Central memory CD8-positive, alpha-beta T cell (primary cell): ENCODE measurements at regions not wholly inside any gene's neighbourhood (a gene's known extent, or its start where the extent isn't known, plus 50 kb on each side); places are given as distances from the start of the nearest gene placed in this dataset.
"Not testable (repeated sequence)": the region's sequence is repeated elsewhere in the genome, so short reads cannot be mapped to it uniquely, and the experiment has no call there.

ENCODE experiments used
- ATAC-seq: fragments of 150-1000 bp; cut with Tn5 transposase; replicated peaks from 2 replicates; pipeline ENCODE4 v1.10.0; 2022; ENCODE audit warnings: mild to moderate bottlenecking, moderate FRiP score, moderate number of reproducible peaks; ENCODE audit not compliant: poor library complexity, severe bottlenecking; ENCODE audit errors: extremely low read depth
- DNase-seq, 2 donors: peaks; one replicate each; pipeline ENCODE4 v3.0.0; 2021; ENCODE audit warnings: low spot score in 2 of 2
- H3K27ac Mint-ChIP-seq: one replicate; pipeline ENCODE4 v1.8.0; 2022; ENCODE audit warnings: low read depth, mild to moderate bottlenecking, moderate library complexity, mixed read lengths
- H3K27me3 Mint-ChIP-seq: one replicate; pipeline ENCODE4 v1.8.0; 2022; ENCODE audit warnings: mixed read lengths
- H3K36me3 Mint-ChIP-seq: one replicate; pipeline ENCODE4 v1.8.0; 2022; ENCODE audit warnings: mild to moderate bottlenecking, moderate library complexity, mixed read lengths; ENCODE audit not compliant: insufficient read depth
- H3K4me1 Mint-ChIP-seq: one replicate; pipeline ENCODE4 v1.8.0; 2022; ENCODE audit warnings: mixed read lengths
- H3K4me3 Mint-ChIP-seq: one replicate; pipeline ENCODE4 v1.8.0; 2022; ENCODE audit warnings: mild to moderate bottlenecking, moderate library complexity, mixed read lengths
- H3K9me3 Mint-ChIP-seq: one replicate; pipeline ENCODE4 v1.8.0; 2022; ENCODE audit warnings: mixed read lengths

DNA sequence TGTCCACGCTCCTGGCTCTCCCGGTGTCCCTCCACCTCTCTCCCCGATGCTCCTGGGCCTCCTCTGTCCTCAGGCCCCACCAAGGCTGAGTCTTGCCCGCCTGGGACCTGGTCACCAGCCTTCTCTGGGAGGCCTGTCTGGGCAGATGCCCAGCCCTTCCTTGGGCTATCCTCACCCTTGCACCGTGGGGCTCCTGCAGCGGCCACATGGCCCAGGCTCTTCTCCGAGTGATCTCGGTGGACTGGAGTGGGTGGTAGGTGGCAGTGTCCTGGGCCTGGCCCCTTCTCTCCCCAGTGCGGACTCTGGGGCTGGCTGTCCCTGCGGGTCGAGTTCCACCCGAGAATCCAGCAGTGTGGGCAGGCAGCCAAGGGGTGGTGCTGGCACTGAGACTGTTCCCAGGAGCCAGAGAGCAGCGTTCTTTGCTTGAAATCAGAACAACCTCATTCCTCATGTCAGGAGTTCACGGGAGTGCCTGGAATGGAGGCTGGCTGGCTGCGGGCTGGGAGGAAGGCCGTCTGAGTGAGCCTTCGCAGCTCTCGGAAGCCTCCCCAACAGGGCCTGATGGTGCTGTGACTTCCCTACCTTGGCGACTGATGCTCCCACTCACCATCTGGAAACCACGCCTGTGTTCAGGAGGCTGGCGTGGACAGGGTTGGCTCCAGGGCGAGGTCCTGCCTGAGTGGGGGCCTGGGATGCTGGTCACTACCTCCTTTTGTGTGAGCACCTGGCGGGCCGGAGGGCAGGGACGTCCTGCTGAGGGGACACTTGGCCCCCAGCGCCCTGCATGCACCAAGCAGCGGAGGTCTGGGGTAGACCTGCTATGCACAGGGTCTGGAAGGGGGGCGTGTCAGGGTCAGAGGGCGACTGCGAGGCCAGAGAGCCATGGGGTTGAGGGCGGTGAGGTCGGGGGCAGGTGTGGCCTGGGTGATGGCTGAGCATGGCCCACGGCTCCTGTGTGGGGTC, 113.9 kb downstream of the TMEM121 start:
- not testable (repeated sequence) for ATAC-seq, H3K27me3 Mint-ChIP-seq, H3K27ac Mint-ChIP-seq, H3K36me3 Mint-ChIP-seq, DNase-seq, H3K4me3 Mint-ChIP-seq, H3K4me1 Mint-ChIP-seq, H3K9me3 Mint-ChIP-seq

GRCh38 chr14:105641075-105641937, 114.9 kb downstream of the TMEM121 start:
- peaks cover 4% of the 10 kb centered on the region for H3K27me3 Mint-ChIP-seq
- no peaks in the 10 kb centered on the region for H3K9me3 Mint-ChIP-seq
- H3K4me1 Mint-ChIP-seq = no peaks in the 10 kb centered on the region
- no peak for DNase-seq
- H3K4me3 Mint-ChIP-seq = no peak overlapping the region
- H3K36me3 Mint-ChIP-seq = no peaks in the 10 kb centered on the region
- no peak for ATAC-seq
- no peak overlapping the region for H3K27ac Mint-ChIP-seq

- ATAC-seq, H3K9me3 Mint-ChIP-seq, DNase-seq, H3K4me3 Mint-ChIP-seq, H3K36me3 Mint-ChIP-seq, H3K4me1 Mint-ChIP-seq, H3K27ac Mint-ChIP-seq: not testable (repeated sequence)
- peaks cover 11% of the 10 kb centered on the region for H3K27me3 Mint-ChIP-seq
Measured at GRCh38 chr14:105641951-105642350, 115.6 kb downstream of the TMEM121 start.

GRCh38 chr14:105642486-105642885, 116.1 kb downstream of the TMEM121 start:
- H3K9me3 Mint-ChIP-seq, DNase-seq, H3K36me3 Mint-ChIP-seq, H3K4me3 Mint-ChIP-seq, H3K4me1 Mint-ChIP-seq, ATAC-seq, H3K27ac Mint-ChIP-seq: not testable (repeated sequence)
- H3K27me3 Mint-ChIP-seq = peaks cover 16% of the 10 kb centered on the region

- Mint-ChIP-seq H3K27me3 (peaks cover 26% of the 10 kb centered on the region), H3K27ac (peak overlapping the region; percentile 24)
- H3K4me3 Mint-ChIP-seq, H3K4me1 Mint-ChIP-seq, DNase-seq, ATAC-seq, H3K9me3 Mint-ChIP-seq, H3K36me3 Mint-ChIP-seq: not testable (repeated sequence)
Measured at GRCh38 chr14:105643406-105644052, 117.1 kb downstream of the TMEM121 start.

DNA sequence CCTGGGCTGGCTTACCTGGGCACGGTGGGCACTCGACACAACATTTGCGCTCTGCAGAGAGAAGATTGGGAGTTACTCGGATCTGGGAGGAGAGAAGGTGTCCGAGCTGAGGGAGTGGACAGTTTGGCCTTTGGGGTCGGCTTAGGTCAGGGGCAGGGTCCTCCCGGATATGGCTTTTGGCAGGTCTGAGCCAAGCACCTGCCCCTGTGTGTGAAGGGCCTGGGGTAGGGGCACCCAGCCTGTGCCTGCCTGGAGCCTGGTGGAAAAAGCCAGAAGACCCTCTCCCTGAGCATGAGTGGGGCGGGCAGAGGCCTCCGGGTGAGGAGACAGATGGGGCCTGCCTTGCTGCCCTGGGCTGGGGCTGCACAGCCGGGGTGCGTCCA, 117.7 kb downstream of the TMEM121 start:
- peaks cover 32% of the 10 kb centered on the region for H3K27me3 Mint-ChIP-seq

DNA sequence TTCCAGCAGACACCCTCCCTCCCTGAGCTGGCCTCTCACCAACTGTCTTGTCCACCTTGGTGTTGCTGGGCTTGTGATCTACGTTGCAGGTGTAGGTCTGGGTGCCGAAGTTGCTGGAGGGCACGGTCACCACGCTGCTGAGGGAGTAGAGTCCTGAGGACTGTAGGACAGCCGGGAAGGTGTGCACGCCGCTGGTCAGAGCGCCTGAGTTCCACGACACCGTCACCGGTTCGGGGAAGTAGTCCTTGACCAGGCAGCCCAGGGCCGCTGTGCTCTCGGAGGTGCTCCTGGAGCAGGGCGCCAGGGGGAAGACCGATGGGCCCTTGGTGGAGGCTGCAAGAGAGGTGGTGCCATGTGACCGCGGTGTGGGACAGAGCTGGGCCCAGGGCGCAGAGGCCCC, 118.1 kb downstream of the TMEM121 start:
- not testable (repeated sequence) for H3K4me3 Mint-ChIP-seq, ATAC-seq

More for the DNA sequence above, 117.7 kb downstream of the TMEM121 start:
- Mint-ChIP-seq H3K4me1 (peaks cover 11% of the 10 kb centered on the region), H3K27ac (peak overlapping the region; percentile 24)
- ATAC-seq, H3K36me3 Mint-ChIP-seq, H3K9me3 Mint-ChIP-seq, DNase-seq, H3K4me3 Mint-ChIP-seq: not testable (repeated sequence)

DNA sequence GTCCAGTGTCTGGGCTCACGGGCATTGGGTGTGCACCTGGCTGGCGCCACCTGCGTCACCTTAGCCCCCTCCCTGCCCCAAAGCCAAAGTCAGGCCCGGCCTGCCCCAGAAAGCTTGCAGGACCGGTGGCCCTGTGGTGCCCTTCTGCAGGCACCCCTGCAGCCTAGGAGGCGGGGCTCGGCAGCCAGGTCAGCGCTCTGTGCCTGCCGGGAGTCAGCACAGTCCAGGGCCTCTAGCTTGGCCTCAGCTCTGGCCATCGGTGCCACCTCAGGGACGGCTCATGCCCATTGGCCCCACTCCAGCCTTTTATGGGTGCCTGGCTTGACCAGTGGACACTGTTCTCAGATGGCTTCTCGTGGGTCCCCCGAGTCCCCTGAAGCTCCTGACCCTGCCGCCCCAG, 118.5 kb downstream of the TMEM121 start:
- H3K4me3 Mint-ChIP-seq, DNase-seq, H3K36me3 Mint-ChIP-seq, H3K9me3 Mint-ChIP-seq, ATAC-seq, H3K27ac Mint-ChIP-seq: not testable (repeated sequence)
- peaks cover 33% of the 10 kb centered on the region for H3K27me3 Mint-ChIP-seq
- peaks cover 11% of the 10 kb centered on the region for H3K4me1 Mint-ChIP-seq

More for the DNA sequence above, 118.1 kb downstream of the TMEM121 start:
- H3K36me3 Mint-ChIP-seq, H3K27ac Mint-ChIP-seq, H3K9me3 Mint-ChIP-seq, DNase-seq: not testable (repeated sequence)
- peaks cover 11% of the 10 kb centered on the region for H3K4me1 Mint-ChIP-seq
- peaks cover 33% of the 10 kb centered on the region for H3K27me3 Mint-ChIP-seq

DNA sequence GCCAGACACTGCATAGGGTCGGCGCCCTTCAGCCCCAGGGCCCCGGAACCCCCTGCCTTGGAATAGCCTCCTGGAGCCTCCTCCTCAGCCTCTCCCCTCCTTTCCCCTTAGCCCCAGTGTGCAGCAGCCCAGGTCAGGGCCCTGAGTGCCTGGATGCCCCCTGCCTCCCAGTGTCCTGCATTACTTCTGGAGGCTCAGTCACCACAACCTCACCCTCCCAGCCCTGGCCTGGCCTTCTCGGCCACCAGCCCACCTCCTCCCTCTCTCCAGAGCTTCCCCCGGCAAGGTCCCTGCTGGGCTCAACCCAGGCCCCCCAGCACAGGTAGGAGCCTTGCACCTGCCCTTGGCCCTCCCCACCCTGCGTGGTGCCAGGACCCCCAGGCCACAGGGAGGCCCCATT, 119.0 kb downstream of the TMEM121 start:
- not testable (repeated sequence) for H3K9me3 Mint-ChIP-seq, ATAC-seq, H3K27ac Mint-ChIP-seq, H3K4me3 Mint-ChIP-seq, DNase-seq, H3K36me3 Mint-ChIP-seq
- H3K27me3 Mint-ChIP-seq = peaks cover 33% of the 10 kb centered on the region
- H3K4me1 Mint-ChIP-seq = peaks cover 11% of the 10 kb centered on the region

DNA sequence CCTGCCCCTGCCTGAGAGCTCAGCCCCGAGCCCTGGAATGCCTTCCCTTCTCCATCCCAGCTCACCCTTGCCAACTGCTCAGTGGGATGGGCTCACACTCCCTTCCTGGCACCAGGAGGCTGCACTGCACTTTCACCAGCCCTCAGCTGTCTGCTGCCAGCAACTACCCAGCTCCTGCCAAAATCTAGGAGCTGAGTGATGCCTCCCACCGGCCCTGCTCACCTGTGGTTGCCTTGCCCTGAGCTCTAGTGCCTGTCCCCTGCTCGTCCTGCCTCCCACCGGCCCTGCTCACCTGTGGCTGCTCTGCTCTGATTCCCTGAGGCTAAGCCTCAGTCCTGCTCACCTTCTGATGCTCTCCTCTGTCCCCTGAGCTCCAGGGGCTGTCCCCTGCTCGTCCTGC, 119.8 kb downstream of the TMEM121 start:
- no peak for ATAC-seq
- peaks cover 11% of the 10 kb centered on the region for H3K4me1 Mint-ChIP-seq
- no peaks in the 10 kb centered on the region for H3K9me3 Mint-ChIP-seq
- no peak for DNase-seq
- H3K36me3 Mint-ChIP-seq = peaks cover 2% of the 10 kb centered on the region
- peaks cover 33% of the 10 kb centered on the region for H3K27me3 Mint-ChIP-seq
- no peak overlapping the region for H3K4me3 Mint-ChIP-seq
- H3K27ac Mint-ChIP-seq = no peak overlapping the region

- Mint-ChIP-seq H3K4me1 (peaks cover 11% of the 10 kb centered on the region), H3K27me3 (peaks cover 33% of the 10 kb centered on the region)
- H3K4me3 Mint-ChIP-seq, H3K36me3 Mint-ChIP-seq, DNase-seq, H3K9me3 Mint-ChIP-seq, H3K27ac Mint-ChIP-seq, ATAC-seq: not testable (repeated sequence)
Measured at GRCh38 chr14:105646711-105647281, 120.4 kb downstream of the TMEM121 start.

DNA sequence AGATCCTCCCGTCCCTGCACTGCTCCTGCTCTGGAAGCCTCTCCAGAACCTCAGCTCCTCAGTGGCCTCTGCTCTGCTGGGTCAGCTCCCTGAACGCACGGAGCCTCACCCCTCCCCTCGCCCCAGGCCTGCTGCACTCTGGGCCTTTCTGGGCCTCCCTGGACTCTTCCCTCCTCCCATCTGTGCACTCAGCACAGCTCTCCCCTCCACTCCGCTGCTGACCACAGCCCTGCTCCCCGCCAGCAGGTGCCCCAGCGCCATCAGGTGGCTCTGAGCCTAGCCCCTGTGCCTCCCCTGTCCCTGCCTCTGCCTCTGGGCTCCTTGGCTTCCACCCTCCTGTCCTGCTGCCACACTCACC, 121.0 kb downstream of the TMEM121 start:
- not testable (repeated sequence) for H3K4me3 Mint-ChIP-seq, H3K36me3 Mint-ChIP-seq, DNase-seq, ATAC-seq, H3K27ac Mint-ChIP-seq, H3K9me3 Mint-ChIP-seq
- Mint-ChIP-seq H3K27me3 (peaks cover 33% of the 10 kb centered on the region), H3K4me1 (peaks cover 11% of the 10 kb centered on the region)
